ENCODE measurements at regions not wholly inside any gene's neighbourhood (a gene's known extent, or its start where the extent isn't known, plus 50 kb on each side); places are given as distances from the start of the nearest gene placed in this dataset.

GRCh38 chr3:13716540-13717221, 163.2 kb downstream of the WNT7A start:
- no peak for FAIRE-seq
- DNase-seq (ENCODE audit: low read depth, low spot score), result no peak
- Histone ChIP-seq H3K27me3 (ENCODE audit: control insufficient read depth in 2 of 2, insufficient read depth in 2 of 2, low read length in 2 of 2) (no peaks in the 10 kb centered on the region), H3K79me2 (ENCODE audit: control insufficient read depth, insufficient read depth, low read length) (no peaks in the 10 kb centered on the region), H3K4me1 (ENCODE audit: control insufficient read depth, extremely low read depth, insufficient read depth, low read length) (no peaks in the 10 kb centered on the region), H3K36me3 (ENCODE audit: control insufficient read depth in 2 of 2, extremely low read depth in 1 of 2, insufficient read depth in 2 of 2, low read length in 2 of 2) (no peaks in the 10 kb centered on the region), H3K4me3 (replicated peaks in 1 of 3; ENCODE audit: insufficient read depth in 1 of 3, low read depth in 1 of 3, low read length in 3 of 3) (no peak overlapping the region), H3K9me3 (replicated peaks; ENCODE audit: control insufficient read depth, insufficient read depth, low read length) (no peaks in the 10 kb centered on the region), H3K9ac (replicated peaks; ENCODE audit: extremely low read depth, insufficient read depth, low read length) (no peak overlapping the region), H3K27ac (ENCODE audit: insufficient read depth, low read depth, low read length) (no peak overlapping the region), H4K20me1 (replicated peaks; ENCODE audit: control insufficient read depth, extremely low read depth, insufficient read depth, low read length) (no peaks in the 10 kb centered on the region), H3K4me2 (ENCODE audit: insufficient read depth, low read length) (no peak overlapping the region), H3K9me1 (replicated peaks; ENCODE audit: control insufficient read depth, extremely low read depth, insufficient read depth, low read length) (no peaks in the 10 kb centered on the region), H2AFZ (ENCODE audit: low read depth, low read length) (no peak overlapping the region)
- ChIA-PET POLR2A (no interaction called here), CTCF (no interaction called here)
- intact Hi-C loops (cut with micrococcal nuclease), result no loop called here
- TF ChIP-seq MAX (IDR thresholded peaks at IDR 0.05; ENCODE audit: insufficient read depth, insufficient read length) (no peak), MYC (IDR thresholded peaks at IDR 0.05; ENCODE audit: low read depth, low read length) (no peak), CTCF (IDR thresholded peaks at IDR 0.05; ENCODE audit: extremely low read depth in 1 of 2, insufficient read depth in 1 of 2, low read depth in 1 of 2, low read length in 2 of 2) (no peak), FOS (IDR thresholded peaks at IDR 0.05; ENCODE audit: borderline replicate concordance, insufficient read depth, low read length) (no peak), POLR2AphosphoS5 (IDR thresholded peaks at IDR 0.05; ENCODE audit: insufficient read depth, low read depth, low read length) (no peak), EZH2 (IDR thresholded peaks at IDR 0.05; ENCODE audit: borderline replicate concordance, low read depth, low read length, severe bottlenecking) (no peak), JUN (IDR thresholded peaks at IDR 0.05; ENCODE audit: borderline replicate concordance, insufficient read depth, insufficient read length, low read depth) (no peak), POLR2A (IDR thresholded peaks at IDR 0.05; ENCODE audit: low read depth, low read length) (no peak), GATA2 (IDR thresholded peaks at IDR 0.05; ENCODE audit: insufficient read depth, insufficient read length, low read depth, low read length) (no peak)
- BruUV-seq (replicated peaks), result no TSS peak
- dilution Hi-C loops (cut with MboI; ENCODE audit: extremely low pct_ligation_motif_present, low sequenced_read_pairs), result no loop called here

Measured in endothelial cell of umbilical vein (primary cell).